HepG2 (cell line): ENCODE measurements at regions not wholly inside any gene's neighbourhood (a gene's known extent, or its start where the extent isn't known, plus 50 kb on each side); places are given as distances from the start of the nearest gene placed in this dataset.

Experiments used
- BRCA1 ChIP-seq: sonication (generic); formaldehyde crosslinking; IDR thresholded peaks from 2 replicates; pipeline ENCODE4 v1.4.0; 2020; ENCODE audit warnings: missing genetic modification reagents
- CTCF ChIP-seq: sonication (generic); formaldehyde crosslinking; IDR thresholded peaks from 2 replicates; pipeline ENCODE4 v1.5.0; 2020; ENCODE audit warnings: mild to moderate bottlenecking, missing genetic modification reagents, moderate library complexity
- FOXP4 ChIP-seq: sonication (generic); formaldehyde crosslinking; IDR thresholded peaks from 2 replicates; pipeline ENCODE4 v1.4.0; 2020; ENCODE audit warnings: missing genetic modification reagents
- POLR2A ChIP-seq, 2 experiments: IDR thresholded peaks; 2 replicates each; pipeline ENCODE4 v1.6.1; 2011; ENCODE audit warnings: low read depth in 2 of 2, low read length in 2 of 2, mild to moderate bottlenecking in 1 of 2, moderate library complexity in 1 of 2; ENCODE audit not compliant: insufficient read depth in 1 of 2
- PREB ChIP-seq: sonication (generic); formaldehyde crosslinking; IDR thresholded peaks from 2 replicates; pipeline ENCODE4 v1.4.0; 2020; ENCODE audit warnings: missing genetic modification reagents
- SMYD3 ChIP-seq: sonication (generic); formaldehyde crosslinking; IDR thresholded peaks from 2 replicates; pipeline ENCODE4 v1.8.1; 2023; ENCODE audit warnings: mild to moderate bottlenecking, missing genetic modification reagents
- ZNF337 ChIP-seq: sonication (generic); formaldehyde crosslinking; IDR thresholded peaks from 2 replicates; pipeline ENCODE4 v1.5.1; 2020; ENCODE audit warnings: missing genetic modification reagents, low read depth, mild to moderate bottlenecking, borderline replicate concordance
- ZNF672 ChIP-seq: sonication (generic); formaldehyde crosslinking; IDR thresholded peaks from 2 replicates; pipeline ENCODE4 v1.8.1; 2022; ENCODE audit warnings: missing genetic modification reagents

- TF ChIP-seq CTCF (CRISPR knock-in tag) (no peak), PREB (no peak), ZNF672 (CRISPR knock-in tag) (no peak), BRCA1 (CRISPR knock-in tag) (no peak), POLR2A (IDR thresholded peaks at IDR 0.05; ENCODE audit: insufficient read depth in 1 of 2, low read depth in 2 of 2, low read length in 2 of 2) (no peak), ZNF337 (no peak), FOXP4 (no peak), SMYD3 (CRISPR knock-in tag) (no peak)
Measured at GRCh38 chr5:5658226-5658625, 235.7 kb downstream of the ICE1 start.
